ENCODE measurements at regions not wholly inside any gene's neighbourhood (a gene's known extent, or its start where the extent isn't known, plus 50 kb on each side); places are given as distances from the start of the nearest gene placed in this dataset.

DNA sequence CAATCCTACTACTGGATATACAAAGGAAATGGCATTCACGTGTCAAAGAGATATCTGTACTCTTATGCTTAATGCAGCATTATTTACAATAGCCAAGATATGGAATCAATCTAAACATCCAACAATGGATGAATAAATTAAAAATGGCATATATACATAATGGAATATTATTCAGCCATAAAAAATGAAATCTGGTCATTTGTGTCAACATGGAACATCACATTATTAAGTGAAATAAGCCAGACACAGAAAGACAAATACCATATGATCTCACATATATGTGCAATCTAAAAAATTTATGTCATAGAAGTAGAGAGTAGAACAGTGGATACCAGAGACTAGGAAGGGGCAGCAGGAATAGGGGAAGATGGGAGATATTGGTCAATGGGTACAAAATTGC, 228.8 kb upstream of the TBX3 start:
- H3K4me1 Mint-ChIP-seq: no peaks in the 10 kb centered on the region
- H3K4me1 ChIP-seq (ENCODE audit: control insufficient read depth in 1 of 2, insufficient read depth in 2 of 2, low read length in 2 of 2): no peaks in the 10 kb centered on the region
- H3K36me3 Mint-ChIP-seq: no peaks in the 10 kb centered on the region
- H3K9me3 Mint-ChIP-seq: peaks cover 0 to 10% (median 3%) of the 10 kb centered on the region in 7 donors
- no peak overlapping the region for H2AFZ ChIP-seq (ENCODE audit: insufficient read depth, low read depth, low read length, poor library complexity, severe bottlenecking)
- peaks cover 0 to under 1% of the 10 kb centered on the region in 2 donors for H3K9me3 ChIP-seq (replicated peaks in 1 of 2; ENCODE audit: control insufficient read depth in 1 of 2, insufficient read depth in 1 of 2, low read length in 2 of 2)
- no CpG with 5 or more reads among the region's 1 CpG for WGBS (ENCODE audit: insufficient coverage)
- DNase-seq: no peak
- H3K27ac Mint-ChIP-seq: no peak overlapping the region
- H4K20me1 ChIP-seq (ENCODE audit: insufficient read depth, low read length): no peaks in the 10 kb centered on the region
- no peak overlapping the region for H3K4me2 ChIP-seq (replicated peaks; ENCODE audit: extremely low read depth, low read length, poor library complexity, severe bottlenecking)
- no peak overlapping the region for H3K4me3 ChIP-seq (replicated peaks in 1 of 3; ENCODE audit: low read depth in 2 of 3, low read length in 3 of 3)
- H3K27me3 Mint-ChIP-seq (ENCODE audit: low read depth in 3 of 3): peaks cover 0 to 3% (median 0%) of the 10 kb centered on the region in 3 donors
- H3K79me2 ChIP-seq (ENCODE audit: insufficient read depth, low read length): no peaks in the 10 kb centered on the region
- no peak overlapping the region for H3K9ac ChIP-seq (ENCODE audit: insufficient read depth, low read length, poor library complexity, severe bottlenecking)
- intact Hi-C loops (cut with micrococcal nuclease): no loop called here
- TF ChIP-seq, protein P1, sequence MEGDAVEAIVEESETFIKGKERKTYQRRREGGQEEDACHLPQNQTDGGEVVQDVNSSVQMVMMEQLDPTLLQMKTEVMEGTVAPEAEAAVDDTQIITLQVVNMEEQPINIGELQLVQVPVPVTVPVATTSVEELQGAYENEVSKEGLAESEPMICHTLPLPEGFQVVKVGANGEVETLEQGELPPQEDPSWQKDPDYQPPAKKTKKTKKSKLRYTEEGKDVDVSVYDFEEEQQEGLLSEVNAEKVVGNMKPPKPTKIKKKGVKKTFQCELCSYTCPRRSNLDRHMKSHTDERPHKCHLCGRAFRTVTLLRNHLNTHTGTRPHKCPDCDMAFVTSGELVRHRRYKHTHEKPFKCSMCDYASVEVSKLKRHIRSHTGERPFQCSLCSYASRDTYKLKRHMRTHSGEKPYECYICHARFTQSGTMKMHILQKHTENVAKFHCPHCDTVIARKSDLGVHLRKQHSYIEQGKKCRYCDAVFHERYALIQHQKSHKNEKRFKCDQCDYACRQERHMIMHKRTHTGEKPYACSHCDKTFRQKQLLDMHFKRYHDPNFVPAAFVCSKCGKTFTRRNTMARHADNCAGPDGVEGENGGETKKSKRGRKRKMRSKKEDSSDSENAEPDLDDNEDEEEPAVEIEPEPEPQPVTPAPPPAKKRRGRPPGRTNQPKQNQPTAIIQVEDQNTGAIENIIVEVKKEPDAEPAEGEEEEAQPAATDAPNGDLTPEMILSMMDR (IDR thresholded peaks at IDR 0.05): no peak
- no peak overlapping the region for H3K4me3 Mint-ChIP-seq
- no peak overlapping the region for H3K27ac ChIP-seq (ENCODE audit: low read depth in 1 of 2, low read length in 2 of 2)
- H3K27me3 ChIP-seq (ENCODE audit: control insufficient read depth in 2 of 2, insufficient read depth in 2 of 2, low read length in 2 of 2): no peaks in the 10 kb centered on the region
- no peaks in the 10 kb centered on the region for H3K36me3 ChIP-seq (replicated peaks in 1 of 2; ENCODE audit: control insufficient read depth in 1 of 2, insufficient read depth in 2 of 2, low read length in 2 of 2)

DNA sequence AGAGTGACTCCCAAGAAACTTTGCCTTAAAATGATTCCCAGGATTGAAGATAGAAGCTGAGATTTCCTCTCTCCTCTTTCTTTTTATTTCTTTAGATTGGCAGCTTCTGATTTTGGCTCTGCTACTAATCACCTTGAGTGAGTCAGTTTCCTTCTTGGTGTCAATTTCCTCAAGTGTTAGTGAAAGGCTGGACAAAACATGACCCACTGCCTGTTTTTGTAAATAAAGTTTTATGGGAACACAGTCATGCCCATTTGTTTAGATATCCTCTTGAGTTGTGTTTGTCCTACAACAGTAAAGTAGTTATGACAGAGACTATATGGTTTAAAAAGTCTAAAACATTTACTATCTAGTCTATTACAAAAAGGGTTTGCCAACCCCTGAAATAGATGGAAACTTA, 227.2 kb upstream of the TBX3 start:
- no peak overlapping the region for H3K27ac Mint-ChIP-seq
- H3K4me1 Mint-ChIP-seq: no peaks in the 10 kb centered on the region
- Histone ChIP-seq H4K20me1 (ENCODE audit: insufficient read depth, low read length) (no peaks in the 10 kb centered on the region), H3K4me1 (ENCODE audit: control insufficient read depth in 1 of 2, insufficient read depth in 2 of 2, low read length in 2 of 2) (no peaks in the 10 kb centered on the region), H2AFZ (ENCODE audit: insufficient read depth, low read depth, low read length, poor library complexity, severe bottlenecking) (no peak overlapping the region), H3K27ac (ENCODE audit: low read depth in 1 of 2, low read length in 2 of 2) (no peak overlapping the region), H3K36me3 (replicated peaks in 1 of 2; ENCODE audit: control insufficient read depth in 1 of 2, insufficient read depth in 2 of 2, low read length in 2 of 2) (no peaks in the 10 kb centered on the region), H3K9ac (ENCODE audit: insufficient read depth, low read length, poor library complexity, severe bottlenecking) (no peak overlapping the region), H3K4me2 (replicated peaks; ENCODE audit: extremely low read depth, low read length, poor library complexity, severe bottlenecking) (no peak overlapping the region), H3K9me3 (replicated peaks in 1 of 2; ENCODE audit: control insufficient read depth in 1 of 2, insufficient read depth in 1 of 2, low read length in 2 of 2) (no peaks in the 10 kb centered on the region), H3K4me3 (replicated peaks in 1 of 3; ENCODE audit: low read depth in 2 of 3, low read length in 3 of 3) (no peak overlapping the region), H3K27me3 (ENCODE audit: control insufficient read depth in 2 of 2, insufficient read depth in 2 of 2, low read length in 2 of 2) (no peaks in the 10 kb centered on the region), H3K79me2 (ENCODE audit: insufficient read depth, low read length) (no peaks in the 10 kb centered on the region)
- DNase-seq: no peak
- peaks cover 0 to 9% (median 2%) of the 10 kb centered on the region in 7 donors for H3K9me3 Mint-ChIP-seq
- no peaks in the 10 kb centered on the region for H3K36me3 Mint-ChIP-seq
- TF ChIP-seq, protein P1 (IDR thresholded peaks at IDR 0.05): no peak
- peaks cover 0 to 3% (median 0%) of the 10 kb centered on the region in 3 donors for H3K27me3 Mint-ChIP-seq (ENCODE audit: low read depth in 3 of 3)
- no peak overlapping the region for H3K4me3 Mint-ChIP-seq
- intact Hi-C loops (cut with micrococcal nuclease): no loop called here
